ENCODE measurements at regions not wholly inside any gene's neighbourhood (a gene's known extent, or its start where the extent isn't known, plus 50 kb on each side); places are given as distances from the start of the nearest gene placed in this dataset.

GRCh38 chr2:53475766-53476165, 291.8 kb upstream of the CHAC2 start:
- H3K9me2 ChIP-seq (ENCODE audit: insufficient read depth) = no peaks in the 10 kb centered on the region
- POLR2A ChIA-PET (ENCODE audit: unreplicated experiment) = no interaction called here
- peaks cover 36% of the 10 kb centered on the region for H3F3A ChIP-seq (ENCODE audit: insufficient read depth, low read depth)
- peak overlapping the region; percentile 90 for H3K27ac ChIP-seq
- H3K4me1 ChIP-seq (replicated peaks; ENCODE audit: insufficient read depth) = peaks cover 43% of the 10 kb centered on the region
- peak overlapping the region; percentile 66 for H3K4me2 ChIP-seq
- TF ChIP-seq EZH2 (IDR thresholded peaks at IDR 0.05; ENCODE audit: low read depth) = no peak
- TF ChIP-seq CTCF (conservative IDR thresholded peaks at IDR 0.05) = no peak
- no TSS peak for BruUV-seq (replicated peaks)
- no peaks in the 10 kb centered on the region; the same call in 1 of the 2 replicates for H3K9me3 ChIP-seq (ENCODE audit: insufficient read depth, low read depth)
- H3K79me2 ChIP-seq (ENCODE audit: low read depth) = no peaks in the 10 kb centered on the region
- H2AFZ ChIP-seq = no peak overlapping the region
- intact Hi-C loops (cut with micrococcal nuclease; ENCODE audit: unreplicated experiment) = loop anchor here (1.0 to 10.0 kb wide), 5 partner anchors 20 to 271 kb away; no protein-coding TSS in a partner anchor
- H3K36me3 ChIP-seq (ENCODE audit: low read depth) = no peaks in the 10 kb centered on the region
- DNase-seq = peak in 1 of 2 experiments; percentile 68
- no peaks in the 10 kb centered on the region for H3K27me3 ChIP-seq (ENCODE audit: insufficient read depth, low read depth)
- H4K20me1 ChIP-seq (ENCODE audit: insufficient read depth) = no peaks in the 10 kb centered on the region
- CTCF ChIA-PET = no interaction called here
- H3K4me3 ChIP-seq = peak overlapping the region; percentile 6; the same call in 1 of the 2 replicates

GRCh38 chr2:53475321-53475720, 292.3 kb upstream of the CHAC2 start:
- Histone ChIP-seq H3K9me2 (ENCODE audit: insufficient read depth) (no peaks in the 10 kb centered on the region), H3K4me2 (peak overlapping the region; percentile 66), H3K4me3 (no peak overlapping the region), H3K79me2 (ENCODE audit: low read depth) (no peaks in the 10 kb centered on the region), H3K4me1 (replicated peaks; ENCODE audit: insufficient read depth) (peaks cover 43% of the 10 kb centered on the region), H2AFZ (no peak overlapping the region), H3F3A (ENCODE audit: insufficient read depth, low read depth) (peaks cover 36% of the 10 kb centered on the region), H3K27me3 (ENCODE audit: insufficient read depth, low read depth) (no peaks in the 10 kb centered on the region), H3K27ac (peak overlapping the region; percentile 90), H4K20me1 (ENCODE audit: insufficient read depth) (no peaks in the 10 kb centered on the region), H3K9me3 (ENCODE audit: insufficient read depth, low read depth) (no peaks in the 10 kb centered on the region; the same call in 1 of the 2 replicates), H3K36me3 (ENCODE audit: low read depth) (no peaks in the 10 kb centered on the region)
- intact Hi-C loops (cut with micrococcal nuclease; ENCODE audit: unreplicated experiment) = loop anchor here (1.0 to 10.0 kb wide), 5 partner anchors 20 to 271 kb away; no protein-coding TSS in a partner anchor
- CTCF ChIA-PET = no interaction called here
- BruUV-seq (replicated peaks) = no TSS peak
- TF ChIP-seq CTCF (conservative IDR thresholded peaks at IDR 0.05) = no peak
- TF ChIP-seq EZH2 (IDR thresholded peaks at IDR 0.05; ENCODE audit: low read depth) = no peak
- DNase-seq = peak; percentile 44 to 99
- POLR2A ChIA-PET (ENCODE audit: unreplicated experiment) = no interaction called here

GRCh38 chr2:53474914-53475313, 292.7 kb upstream of the CHAC2 start:
- Histone ChIP-seq H3K4me1 (replicated peaks; ENCODE audit: insufficient read depth) (peaks cover 43% of the 10 kb centered on the region), H3K79me2 (ENCODE audit: low read depth) (no peaks in the 10 kb centered on the region), H2AFZ (no peak overlapping the region), H3K9me2 (ENCODE audit: insufficient read depth) (no peaks in the 10 kb centered on the region), H3K4me3 (no peak overlapping the region), H3K4me2 (peak overlapping the region; percentile 66), H3K9me3 (ENCODE audit: insufficient read depth, low read depth) (no peaks in the 10 kb centered on the region; the same call in 1 of the 2 replicates), H3F3A (ENCODE audit: insufficient read depth, low read depth) (peaks cover 36% of the 10 kb centered on the region), H3K27me3 (ENCODE audit: insufficient read depth, low read depth) (no peaks in the 10 kb centered on the region), H3K27ac (peak overlapping the region; percentile 90), H3K36me3 (ENCODE audit: low read depth) (no peaks in the 10 kb centered on the region), H4K20me1 (ENCODE audit: insufficient read depth) (no peaks in the 10 kb centered on the region)
- TF ChIP-seq CTCF (conservative IDR thresholded peaks at IDR 0.05) (no peak), EZH2 (IDR thresholded peaks at IDR 0.05; ENCODE audit: low read depth) (no peak)
- intact Hi-C loops (cut with micrococcal nuclease; ENCODE audit: unreplicated experiment) = loop anchor here (1.0 to 10.0 kb wide), 5 partner anchors 20 to 270 kb away; no protein-coding TSS in a partner anchor
- ChIA-PET POLR2A (ENCODE audit: unreplicated experiment) (no interaction called here), CTCF (no interaction called here)
- DNase-seq = no peak
- BruUV-seq (replicated peaks) = no TSS peak

Data from PC-9 (cell line).